Hindlimb muscle (tissue), 1 donor: ENCODE measurements at regions not wholly inside any gene's neighbourhood (a gene's known extent, or its start where the extent isn't known, plus 50 kb on each side); places are given as distances from the start of the nearest gene placed in this dataset.
"Not testable (repeated sequence)": the region's sequence is repeated elsewhere in the genome, so short reads cannot be mapped to it uniquely, and the experiment has no call there.

ENCODE experiments used
- DNase-seq: peaks from one replicate; pipeline ENCODE4 v3.0.0-alpha.2; 2013

DNA sequence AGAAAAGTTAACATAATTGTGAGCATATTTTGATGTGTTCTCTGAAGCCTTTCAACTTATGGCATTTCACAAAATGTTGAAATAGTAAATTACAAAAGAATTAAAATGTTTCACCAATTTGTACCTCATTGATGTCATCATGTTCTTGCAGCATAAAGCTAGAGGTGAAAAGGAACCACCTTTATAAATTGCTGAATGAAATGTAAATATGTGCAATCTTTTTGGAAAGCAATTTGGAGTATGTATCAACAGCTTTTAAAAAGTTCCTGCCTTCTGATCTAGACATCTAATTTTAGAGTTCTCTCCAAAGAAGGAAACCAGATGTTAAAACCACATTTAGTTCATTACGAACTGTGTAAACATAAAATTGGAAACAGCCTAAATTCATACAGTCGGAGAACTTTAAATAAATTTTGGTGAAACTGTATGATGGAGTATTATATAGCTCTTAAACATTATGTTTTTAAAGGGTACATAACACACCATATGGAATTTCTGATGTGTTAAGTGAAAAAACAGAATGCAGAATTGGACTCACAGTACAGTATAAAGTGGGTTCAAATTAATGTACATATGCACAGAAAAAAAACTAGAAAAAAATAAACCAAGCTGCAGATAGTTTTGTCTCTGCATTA, 311.2 kb upstream of the NAALADL2 start:
- no peak for DNase-seq

DNA sequence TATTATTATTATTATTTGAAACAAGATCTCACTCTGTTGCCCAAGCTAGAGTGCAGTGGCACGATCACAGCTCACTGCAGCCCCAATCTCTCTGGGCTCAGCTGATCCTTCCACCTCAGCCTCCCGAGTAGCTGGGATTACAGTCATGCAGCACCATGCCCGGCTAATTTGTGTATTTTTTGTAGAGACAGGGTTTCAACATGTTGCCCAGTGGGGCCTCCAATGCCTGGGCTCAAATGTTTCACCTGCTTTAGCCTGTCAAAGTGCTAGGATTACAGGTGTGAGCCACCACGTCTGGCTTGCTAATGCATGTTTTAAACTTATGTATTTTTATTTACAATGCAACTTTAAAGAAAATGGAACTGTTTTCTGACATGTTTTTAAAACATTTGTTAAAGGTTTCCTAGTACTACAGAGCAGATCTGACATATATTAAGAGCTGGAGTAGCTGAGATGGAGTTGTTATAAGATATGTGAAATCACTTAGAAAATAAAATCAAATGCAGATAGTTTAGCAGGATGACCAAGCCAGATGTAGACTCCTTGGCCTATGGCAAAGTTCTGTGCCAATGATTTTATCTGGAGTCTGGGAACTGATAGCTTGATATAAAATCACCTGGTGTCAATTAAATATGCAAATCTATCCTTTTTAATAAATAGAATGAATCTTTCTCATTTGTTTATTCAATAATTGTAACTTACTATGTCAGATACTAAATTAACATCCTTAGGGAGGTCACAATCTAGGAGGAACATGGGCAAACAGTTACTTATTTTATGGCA, 310.1 kb upstream of the NAALADL2 start:
- no peak for DNase-seq

DNA sequence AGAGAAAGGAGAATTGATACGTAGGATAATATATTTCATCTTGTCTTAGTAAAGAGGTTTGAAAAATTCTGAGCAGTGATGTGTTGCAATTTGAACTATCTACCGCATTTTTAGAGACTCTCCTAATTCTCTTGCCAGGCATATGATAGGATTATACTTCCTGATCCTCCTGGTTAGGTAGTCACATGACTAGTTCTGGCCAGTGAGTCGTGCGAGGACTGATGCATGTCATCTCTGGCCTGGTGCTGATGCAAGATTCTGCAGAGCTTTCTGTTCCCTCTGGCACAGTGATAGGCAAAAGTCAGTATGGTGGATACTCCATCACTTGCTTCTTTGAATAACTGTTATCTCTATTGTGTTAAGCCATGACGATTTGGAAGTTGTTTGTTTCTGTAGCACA, 277.6 kb upstream of the NAALADL2 start:
- DNase-seq = no peak

DNA sequence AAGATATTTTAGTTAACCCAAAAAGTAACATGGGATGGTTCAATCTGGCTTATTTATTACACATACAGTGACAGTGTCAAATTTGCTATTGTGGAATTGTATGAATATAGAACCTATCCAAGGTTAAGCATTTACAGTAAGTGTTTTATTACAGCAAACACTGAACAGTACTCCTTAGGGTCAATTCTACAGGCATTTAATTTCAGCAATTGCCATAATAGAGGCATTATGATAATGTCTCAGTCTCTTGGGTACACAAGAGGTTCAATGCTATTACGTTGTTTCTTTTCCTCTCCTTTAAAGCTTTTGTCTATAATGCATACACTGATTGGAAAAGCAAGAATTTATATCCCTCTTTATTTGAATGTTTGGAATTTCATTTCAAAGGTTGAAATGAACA, 275.7 kb upstream of the NAALADL2 start:
- DNase-seq = no peak

DNA sequence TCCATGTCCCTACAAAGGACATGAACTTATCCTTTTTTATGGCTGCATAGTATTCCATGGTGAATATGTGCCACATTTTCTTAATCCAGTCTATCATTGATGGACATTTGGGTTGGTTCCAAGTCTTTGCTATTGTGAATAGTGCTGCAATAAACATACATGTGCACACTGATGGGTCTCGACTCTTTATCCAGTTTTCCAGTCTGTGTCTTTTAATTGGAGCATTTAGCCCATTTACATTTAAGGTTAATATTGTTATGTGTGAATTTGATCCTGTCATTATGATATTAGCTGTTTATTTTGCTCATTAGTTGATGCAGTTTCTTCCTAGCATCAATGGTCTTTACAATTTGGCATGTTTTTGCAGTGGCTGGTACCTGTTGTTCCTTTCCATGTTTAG, 272.0 kb upstream of the NAALADL2 start:
- not testable (repeated sequence) for DNase-seq

DNA sequence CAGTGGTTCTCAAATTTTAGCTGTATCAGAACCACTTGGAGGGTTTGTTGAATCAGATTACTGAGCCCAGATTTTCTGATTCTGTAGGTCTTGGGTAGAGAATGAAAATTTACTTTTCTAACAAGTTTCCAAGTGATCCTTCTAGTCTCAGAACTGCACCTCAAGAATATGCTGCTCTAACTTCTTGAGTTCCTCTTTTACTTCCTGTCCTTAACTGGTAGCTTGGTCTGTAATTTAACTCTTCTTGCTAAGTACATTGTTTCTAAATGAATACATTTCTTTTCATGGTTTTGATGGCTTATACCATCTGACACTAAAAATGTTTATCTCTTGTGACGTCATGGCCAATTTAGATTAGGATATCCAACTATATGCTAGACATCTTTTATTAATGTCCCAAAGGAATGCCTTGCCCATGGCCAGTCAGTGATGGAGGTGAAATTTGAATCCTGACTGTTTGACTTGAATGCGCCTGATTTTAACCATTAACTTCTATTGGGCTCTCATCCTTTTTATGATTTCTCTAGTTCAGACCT, 262.6 kb upstream of the NAALADL2 start:
- no peak for DNase-seq

DNA sequence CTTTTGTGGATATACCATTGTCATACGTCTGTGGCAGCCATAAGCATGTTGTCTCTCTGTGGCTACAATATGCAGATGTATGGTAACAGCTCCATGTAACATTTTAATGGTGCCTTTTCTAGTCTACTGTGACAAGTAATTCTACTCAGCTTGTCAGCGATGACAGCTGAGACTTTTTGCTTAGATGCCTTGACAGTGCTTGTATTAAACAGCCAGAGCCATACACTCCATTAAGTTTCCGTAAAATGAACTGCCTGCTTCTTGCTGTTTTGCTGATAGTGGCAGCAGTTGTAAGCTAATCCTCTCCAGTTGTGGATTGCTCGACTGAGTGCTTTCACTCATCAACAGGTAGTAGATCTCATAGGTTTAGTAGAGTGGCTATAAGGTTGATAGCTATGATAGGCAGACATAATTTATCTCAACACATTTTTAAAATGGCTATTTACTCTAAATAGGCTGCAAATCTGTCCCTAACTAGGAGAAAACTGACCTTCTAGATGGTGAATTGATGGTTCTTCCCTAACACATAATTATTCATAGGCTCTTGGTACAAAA, 260.2 kb upstream of the NAALADL2 start:
- DNase-seq = no peak

DNA sequence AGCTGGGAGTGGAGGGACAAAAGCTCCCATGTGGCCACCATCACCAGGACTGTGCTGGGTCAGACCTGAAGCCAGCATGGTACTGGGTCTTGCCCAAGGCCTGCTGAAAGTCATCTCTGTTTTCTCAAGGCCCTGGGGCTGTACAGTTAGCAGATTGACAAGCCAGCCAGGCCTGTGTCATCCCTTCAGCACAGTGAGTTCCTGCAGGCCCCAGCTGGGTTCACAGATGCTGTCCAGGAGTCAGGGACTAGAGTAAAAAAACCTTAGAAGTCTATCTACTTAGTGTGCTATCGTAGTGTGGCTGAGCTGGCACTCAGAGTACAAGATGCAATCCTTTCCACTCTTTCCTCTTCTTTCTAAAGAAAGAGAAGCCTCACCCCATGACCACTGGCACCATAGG, 246.0 kb upstream of the NAALADL2 start:
- no peak for DNase-seq

DNA sequence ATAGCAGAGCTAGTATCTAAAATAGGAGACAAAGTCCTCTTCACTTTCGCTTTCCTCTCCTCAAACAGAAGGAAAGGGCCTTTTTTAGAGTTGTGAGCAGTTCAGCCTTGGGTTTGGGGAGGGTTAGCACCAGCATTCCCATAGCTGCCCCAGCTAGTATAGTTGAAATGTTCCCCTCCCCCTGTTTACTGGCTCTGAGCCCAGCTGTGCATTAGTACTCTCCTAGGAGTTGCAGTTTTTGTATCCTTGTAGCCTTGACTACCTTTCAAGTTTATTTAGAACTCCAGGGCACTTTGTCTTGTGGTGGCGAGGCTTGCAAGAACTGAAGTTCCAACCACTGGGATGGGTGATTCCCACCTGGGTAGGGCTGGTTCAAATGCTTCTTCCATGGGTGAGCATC, 245.1 kb upstream of the NAALADL2 start:
- no peak for DNase-seq

DNA sequence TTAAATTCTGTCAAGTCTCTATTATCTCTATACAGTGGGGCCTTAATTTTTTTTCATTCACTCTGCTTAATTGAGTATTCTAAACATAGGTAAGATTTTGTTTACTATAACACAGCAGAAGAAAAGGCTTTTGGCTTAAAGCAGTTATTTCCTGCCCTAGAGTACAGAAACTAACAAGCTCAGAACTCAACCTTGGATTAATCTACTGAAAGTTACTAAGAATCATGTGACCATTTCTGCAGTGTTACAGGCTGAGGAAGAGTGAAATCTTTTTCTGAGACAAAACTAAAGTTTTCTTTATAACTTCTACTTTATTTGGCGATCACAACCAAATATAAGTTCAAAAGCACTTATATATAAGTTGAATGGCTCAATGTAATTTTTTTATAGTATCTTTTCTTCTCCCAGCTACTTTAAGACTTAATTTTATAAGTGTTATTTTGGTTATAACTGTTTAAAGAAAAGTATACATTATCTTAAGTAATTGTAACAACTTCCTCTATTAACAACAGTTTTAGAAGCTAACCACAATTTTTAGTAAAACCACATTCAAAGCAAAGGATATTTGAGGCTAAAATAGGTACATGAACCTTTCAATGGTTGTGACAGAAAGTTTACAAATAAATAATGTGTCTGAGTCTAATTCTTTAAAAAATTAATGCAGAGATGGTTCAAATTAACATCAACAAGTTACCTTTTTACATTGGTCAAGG, 240.6 kb upstream of the NAALADL2 start:
- no peak for DNase-seq

DNA sequence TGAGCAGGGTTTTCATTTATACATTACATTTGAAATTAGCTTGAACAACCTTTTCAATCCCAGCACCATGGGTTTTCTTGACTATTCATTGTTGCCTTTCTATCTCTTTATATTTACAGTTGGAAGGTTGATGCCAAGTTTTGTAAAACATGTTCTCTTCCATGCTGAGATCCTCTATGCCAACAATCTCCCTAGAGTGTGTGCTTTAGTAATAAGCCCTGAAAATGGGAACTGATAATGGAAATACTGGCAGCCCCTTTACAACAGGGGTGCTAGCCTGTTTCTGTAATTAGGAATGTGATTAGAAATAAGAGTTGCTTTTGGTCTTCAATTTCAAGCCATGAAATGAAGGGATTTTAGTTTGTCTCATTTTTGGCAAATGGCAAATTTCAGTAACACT, 239.9 kb upstream of the NAALADL2 start:
- DNase-seq = no peak

DNA sequence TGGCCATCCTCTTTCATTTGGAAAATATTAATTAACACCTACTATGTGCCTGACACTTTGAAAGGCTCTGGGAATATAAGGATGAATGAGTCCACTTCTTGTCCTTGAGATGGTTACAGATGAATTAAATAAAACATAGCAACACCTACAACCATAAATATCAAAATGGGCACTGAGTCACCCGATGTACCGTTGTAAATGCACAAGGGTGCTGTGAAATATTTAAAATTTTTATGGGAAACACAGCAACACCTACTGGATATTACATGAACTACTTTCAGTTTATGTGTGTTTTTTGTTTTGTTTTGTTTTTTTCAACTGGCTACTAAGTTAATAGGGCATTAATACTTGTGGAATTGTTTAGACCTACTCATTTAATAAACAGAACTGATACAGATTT, 239.0 kb upstream of the NAALADL2 start:
- no peak for DNase-seq

DNA sequence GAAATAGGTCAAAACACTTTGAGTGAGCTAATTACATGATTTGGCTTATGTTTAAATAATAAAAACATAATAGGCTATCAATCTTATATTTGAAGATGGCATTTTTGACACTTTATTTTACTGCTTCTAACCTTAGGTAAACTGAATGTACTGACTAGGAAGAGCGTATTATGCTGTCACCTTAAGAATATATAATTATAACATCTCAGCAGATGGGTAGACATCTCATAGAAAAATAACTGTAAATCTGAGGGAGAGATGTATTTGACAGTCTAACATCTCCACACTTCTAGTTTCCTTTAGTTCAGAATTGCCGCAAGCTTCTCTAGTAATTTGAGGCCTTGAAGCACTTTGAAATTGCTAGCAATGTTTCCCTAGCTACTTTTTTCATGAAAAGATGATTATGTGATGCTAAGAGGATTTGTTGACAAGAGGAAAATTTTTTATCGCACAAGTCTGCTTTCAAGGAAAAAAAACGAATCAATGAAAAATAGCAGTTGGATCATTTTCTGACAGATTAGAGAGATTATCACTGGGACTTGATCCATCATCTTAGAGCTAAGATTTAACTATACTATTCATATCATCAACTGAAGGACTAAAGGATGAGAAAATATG, 238.2 kb upstream of the NAALADL2 start:
- no peak for DNase-seq

DNA sequence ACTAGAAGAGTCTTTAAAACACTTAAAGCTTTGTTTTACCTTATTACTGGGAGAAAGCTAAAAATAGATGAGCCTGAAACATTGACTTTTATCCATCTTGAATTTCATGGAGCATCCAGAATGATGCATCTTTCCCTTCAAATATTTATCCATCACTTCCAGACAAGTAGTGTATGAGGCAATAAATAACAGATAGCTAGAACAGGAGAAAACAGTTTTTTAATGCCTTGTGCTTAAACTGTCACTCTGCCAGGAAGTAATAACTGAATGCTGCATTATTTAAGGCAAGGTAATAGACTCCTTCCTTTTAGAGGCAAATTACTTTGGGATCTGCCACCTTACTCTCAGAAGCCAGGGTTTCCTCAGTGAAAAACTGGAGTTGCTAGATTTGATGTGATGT, 225.8 kb upstream of the NAALADL2 start:
- no peak for DNase-seq

DNA sequence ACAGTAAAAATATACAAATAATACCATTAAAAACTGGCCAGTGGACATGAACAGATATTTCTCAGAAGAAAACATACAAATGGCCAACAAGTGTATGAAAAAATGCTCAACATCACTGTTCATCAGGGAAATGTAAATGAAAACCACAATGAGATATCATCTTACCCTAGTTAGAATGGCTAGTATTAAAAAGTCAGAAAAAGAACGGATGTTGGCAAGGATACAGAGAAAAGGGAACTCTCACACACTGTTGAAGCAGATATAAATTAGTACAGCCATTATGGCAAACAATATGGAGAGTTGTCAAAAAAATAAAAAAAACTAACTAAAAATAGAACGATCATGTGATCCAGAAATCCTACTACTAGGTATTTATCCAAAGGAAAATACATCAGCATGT, 222.7 kb upstream of the NAALADL2 start:
- no peak for DNase-seq

DNA sequence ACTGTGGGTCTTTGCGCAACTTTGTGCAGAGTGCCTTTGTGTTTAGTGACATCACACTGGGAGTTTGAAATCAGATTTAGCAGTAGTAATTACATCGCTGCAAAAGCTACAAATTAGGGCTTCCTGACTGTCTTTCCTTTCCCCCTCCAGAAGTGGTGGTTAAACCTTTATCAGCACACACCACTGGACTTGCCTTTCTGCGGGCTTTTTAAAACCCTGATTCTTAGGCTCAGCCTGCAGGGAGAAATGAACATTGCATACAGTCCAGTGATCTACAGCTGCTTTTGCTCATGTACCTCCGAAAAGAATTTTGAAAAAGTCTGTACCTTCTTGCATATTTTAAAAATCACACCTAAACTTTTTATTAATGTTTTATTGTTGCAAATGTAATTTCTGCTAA, 219.7 kb upstream of the NAALADL2 start:
- DNase-seq = no peak

DNA sequence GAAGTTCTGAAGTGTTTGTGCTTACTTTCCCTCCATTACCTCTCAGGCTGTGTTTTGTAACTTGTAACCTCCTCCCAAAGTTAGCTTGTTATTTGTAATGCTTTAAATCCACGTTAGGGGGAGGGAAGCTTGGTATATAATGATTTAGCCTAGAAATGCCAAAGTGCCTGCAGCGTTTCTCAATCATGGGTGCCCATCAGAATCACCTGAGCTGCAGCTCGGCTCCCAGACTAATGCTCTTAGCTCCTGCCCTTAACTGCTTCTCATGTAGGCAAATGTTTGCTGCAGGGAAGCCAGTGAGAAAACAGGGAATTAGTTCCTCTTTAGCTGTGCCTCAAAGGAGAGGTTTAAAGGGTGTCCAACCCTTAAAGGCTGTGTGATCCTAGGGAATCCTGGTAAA, 219.2 kb upstream of the NAALADL2 start:
- no peak for DNase-seq

DNA sequence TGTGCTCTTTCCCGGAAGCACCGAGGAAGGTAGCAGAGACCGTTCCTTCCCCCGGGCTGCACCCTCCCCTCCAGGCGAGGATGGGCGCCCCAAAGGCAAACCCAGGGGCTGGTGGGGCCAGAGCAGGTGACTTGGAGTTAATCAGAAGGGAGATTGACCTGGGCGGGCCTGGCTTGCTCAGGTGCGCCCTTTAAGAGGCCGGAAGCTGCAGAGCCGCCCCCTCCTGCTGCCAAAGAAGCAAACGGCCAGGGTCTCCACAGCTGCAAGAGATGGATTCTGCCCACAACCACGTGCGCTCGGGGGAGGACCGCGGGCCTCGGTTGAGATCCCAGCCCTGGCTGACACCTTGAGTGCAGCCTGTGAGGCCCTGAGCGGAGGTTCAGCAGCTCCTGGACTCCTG, 218.2 kb upstream of the NAALADL2 start:
- no peak for DNase-seq

DNA sequence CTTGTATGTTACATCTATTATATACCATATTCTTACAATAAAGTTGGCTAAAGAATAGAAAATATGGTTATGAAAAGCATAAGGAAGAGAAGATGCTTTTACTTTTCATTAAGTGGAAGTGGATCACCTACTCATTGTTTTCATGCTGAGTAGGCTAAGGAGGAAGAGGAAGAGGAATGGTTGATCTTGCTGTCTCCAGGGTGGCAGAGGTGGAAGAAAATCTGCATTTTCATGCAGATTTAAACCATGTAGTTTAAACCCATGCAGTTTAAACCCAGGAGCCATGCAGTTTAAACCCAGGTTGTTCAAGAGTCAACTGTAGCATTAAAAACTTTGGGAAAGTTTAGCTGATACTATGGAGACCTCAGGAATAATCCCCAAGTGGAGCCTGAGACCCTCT, 214.8 kb upstream of the NAALADL2 start:
- DNase-seq = no peak

DNA sequence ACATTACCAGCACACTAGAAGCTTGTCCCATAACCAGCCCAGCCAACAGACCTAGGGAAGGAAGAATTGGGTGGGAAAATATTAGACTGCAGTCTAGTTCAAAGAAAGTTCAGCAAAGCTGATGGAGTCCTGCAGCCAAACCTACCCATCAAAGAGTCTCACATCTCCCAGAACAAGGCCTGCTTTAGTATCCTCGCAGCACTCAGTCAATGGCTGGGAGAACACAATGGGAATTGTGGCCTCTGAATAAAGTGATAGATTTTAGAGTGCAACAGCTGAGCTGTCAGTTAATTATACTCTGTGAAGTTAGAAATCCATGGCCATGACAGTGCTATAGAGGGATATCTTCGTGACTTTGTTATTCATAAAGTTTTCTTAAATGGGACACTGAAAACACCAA, 207.2 kb upstream of the NAALADL2 start:
- no peak for DNase-seq

DNA sequence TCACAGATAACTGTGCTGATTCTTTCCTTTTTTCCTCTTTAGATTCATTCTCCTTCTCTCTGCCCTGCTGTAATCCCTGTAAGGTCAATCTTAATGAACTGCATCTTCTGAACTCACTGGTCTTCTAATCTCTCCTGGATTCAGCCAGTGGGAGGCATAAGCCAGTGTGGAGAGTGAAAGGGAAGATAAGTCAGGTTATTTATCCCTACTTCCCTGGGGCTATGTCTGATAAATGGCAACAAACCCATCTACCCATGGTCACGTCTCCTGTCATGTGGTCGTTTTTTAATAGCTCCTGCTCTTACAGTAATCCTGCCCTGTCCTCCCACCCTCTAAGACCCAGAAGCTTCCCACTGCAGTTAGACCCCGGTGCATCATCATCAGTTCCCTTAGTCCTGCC, 199.6 kb upstream of the NAALADL2 start:
- DNase-seq = no peak

DNA sequence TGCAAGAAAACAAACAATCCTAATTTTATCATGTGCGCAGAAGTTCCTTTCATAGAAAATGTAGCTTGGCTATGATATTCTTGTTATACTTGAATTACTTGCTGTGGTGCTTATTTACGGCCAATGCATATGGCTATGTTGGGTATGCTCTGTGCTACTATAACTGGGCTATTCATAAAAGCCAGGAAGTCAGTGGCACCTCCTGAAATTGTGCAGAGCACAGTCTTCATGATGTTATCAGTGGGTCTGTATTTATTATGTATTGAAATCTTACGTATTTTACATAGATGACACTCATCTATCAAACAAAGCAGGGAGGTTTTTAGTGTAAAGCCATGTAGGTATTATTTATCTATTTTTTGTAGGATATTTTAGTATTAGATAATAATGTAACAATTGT, 196.5 kb upstream of the NAALADL2 start:
- no peak for DNase-seq

DNA sequence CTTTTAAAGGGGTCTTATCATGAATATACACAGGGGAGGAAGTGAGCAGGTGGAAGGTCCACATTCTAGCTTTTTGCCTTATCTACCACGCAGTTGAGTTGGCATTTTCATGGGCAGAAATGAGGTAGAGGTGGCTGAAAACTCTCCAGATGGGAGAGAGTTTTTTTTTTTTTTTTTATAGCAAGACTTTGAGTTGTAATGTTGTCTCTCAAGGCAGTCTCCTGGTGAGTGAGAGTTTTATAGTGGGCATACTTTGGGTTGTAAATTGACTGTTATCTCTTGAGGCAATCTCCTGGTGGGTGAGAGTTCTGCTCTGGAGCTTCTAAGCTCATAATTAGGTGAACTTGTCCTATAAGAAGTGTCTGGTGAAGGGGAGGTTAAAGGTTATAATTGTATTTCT, 191.7 kb upstream of the NAALADL2 start:
- no peak for DNase-seq
